OCI-LY7 (cell line): ENCODE measurements at regions not wholly inside any gene's neighbourhood (a gene's known extent, or its start where the extent isn't known, plus 50 kb on each side); places are given as distances from the start of the nearest gene placed in this dataset.

Experiments used
- EZH2phosphoT487 ChIP-seq: fragments of 200-600 bp; sonication (generic); IDR thresholded peaks from 2 replicates; pipeline ENCODE4 v1.6.1; 2018; ENCODE audit warnings: low read depth, borderline replicate concordance, mild to moderate bottlenecking, mixed run types, antibody characterized with exemption, low read length, moderate library complexity, mixed read lengths
- TF ChIP-seq, protein P1 (sequence below): fragments of 200-600 bp; sonication (generic); conservative IDR thresholded peaks from 2 replicates; pipeline ENCODE4 v1.5.1; 2014; ENCODE audit warnings: mild to moderate bottlenecking, antibody characterized with exemption, low read length, moderate library complexity, mixed read lengths

DNA sequence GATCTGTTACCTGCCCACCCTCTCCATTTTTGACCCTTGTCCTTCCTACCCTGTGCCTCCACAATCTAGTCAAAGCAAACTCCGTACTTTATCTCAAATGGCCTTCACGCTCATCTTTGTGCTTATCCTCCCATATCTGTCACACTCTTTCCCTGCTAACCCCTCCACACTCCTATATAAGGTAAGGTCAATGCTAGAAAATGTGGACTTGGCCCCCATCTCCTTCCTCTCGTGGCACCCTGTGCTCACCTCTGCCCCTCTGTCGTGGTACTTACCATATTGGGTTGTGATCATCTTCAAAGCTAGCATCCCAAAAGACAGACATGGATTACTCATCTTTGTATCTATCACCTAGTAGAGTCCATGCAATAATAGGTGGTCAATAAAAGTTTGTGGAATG is 127.6 kb upstream of the FOXQ1 start:
- TF ChIP-seq, protein P1, sequence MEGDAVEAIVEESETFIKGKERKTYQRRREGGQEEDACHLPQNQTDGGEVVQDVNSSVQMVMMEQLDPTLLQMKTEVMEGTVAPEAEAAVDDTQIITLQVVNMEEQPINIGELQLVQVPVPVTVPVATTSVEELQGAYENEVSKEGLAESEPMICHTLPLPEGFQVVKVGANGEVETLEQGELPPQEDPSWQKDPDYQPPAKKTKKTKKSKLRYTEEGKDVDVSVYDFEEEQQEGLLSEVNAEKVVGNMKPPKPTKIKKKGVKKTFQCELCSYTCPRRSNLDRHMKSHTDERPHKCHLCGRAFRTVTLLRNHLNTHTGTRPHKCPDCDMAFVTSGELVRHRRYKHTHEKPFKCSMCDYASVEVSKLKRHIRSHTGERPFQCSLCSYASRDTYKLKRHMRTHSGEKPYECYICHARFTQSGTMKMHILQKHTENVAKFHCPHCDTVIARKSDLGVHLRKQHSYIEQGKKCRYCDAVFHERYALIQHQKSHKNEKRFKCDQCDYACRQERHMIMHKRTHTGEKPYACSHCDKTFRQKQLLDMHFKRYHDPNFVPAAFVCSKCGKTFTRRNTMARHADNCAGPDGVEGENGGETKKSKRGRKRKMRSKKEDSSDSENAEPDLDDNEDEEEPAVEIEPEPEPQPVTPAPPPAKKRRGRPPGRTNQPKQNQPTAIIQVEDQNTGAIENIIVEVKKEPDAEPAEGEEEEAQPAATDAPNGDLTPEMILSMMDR, result no peak
- no peak for TF ChIP-seq EZH2phosphoT487
